Renal cortical epithelial cell (primary cell): ENCODE measurements at regions not wholly inside any gene's neighbourhood (a gene's known extent, or its start where the extent isn't known, plus 50 kb on each side); places are given as distances from the start of the nearest gene placed in this dataset.

Experiments
- DNase-seq: peaks from one replicate; pipeline ENCODE4 v3.0.0-alpha.2; 2011; ENCODE audit warnings: low read depth

DNA sequence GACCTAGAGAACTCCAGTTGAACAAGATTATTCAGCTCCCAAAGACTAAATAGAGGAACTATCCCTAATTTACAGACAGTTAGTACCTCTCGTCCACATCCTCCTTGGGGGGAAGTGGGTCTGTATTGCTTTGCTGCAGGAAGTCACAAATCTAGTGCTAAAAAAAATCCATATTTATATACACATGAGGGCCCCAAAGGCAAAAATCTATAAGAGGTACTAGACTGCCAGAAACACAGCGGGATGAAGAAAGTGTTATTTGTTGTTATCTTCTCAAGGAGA is 190.1 kb downstream of the TTC8 start:
- no peak for DNase-seq

DNA sequence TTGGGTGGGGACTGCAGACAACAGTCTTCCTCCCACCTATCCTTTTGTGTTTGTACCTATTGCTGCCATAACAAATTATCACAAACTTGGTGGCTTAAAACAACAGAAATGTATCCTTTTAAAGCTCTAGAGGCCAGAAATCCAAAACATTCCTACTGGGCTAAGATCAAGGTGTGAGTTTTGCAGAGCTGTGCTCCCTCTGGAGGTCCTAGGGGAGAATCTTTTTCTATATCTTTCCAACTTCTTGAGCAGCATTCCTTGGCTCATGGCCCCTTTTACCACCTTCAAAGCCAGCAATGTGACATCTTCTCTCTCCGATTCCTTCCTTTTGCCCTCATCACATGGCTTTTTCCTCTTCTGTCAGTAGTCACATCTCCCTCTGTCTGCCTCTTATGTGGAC is 190.6 kb downstream of the TTC8 start:
- no peak for DNase-seq

DNA sequence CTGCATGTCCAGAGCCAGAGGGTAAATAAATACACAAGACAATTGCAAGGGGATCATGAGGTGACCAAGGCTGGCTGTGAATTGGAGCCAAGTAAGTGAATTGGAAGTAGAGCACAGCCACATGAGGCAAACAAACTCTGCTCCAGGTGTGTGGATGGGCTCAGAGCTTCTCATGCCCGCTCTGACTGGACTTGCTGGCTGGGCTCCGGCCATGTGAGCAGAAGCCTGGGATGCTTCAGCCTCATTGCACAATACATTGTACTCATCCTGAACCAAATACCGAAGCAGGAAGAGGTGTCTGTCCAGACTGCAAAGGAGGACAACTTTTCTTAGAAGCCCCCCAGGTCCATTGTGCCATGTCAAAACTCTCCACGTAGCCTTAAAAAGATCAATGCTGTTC is 193.0 kb downstream of the TTC8 start:
- DNase-seq: peak; percentile 22

DNA sequence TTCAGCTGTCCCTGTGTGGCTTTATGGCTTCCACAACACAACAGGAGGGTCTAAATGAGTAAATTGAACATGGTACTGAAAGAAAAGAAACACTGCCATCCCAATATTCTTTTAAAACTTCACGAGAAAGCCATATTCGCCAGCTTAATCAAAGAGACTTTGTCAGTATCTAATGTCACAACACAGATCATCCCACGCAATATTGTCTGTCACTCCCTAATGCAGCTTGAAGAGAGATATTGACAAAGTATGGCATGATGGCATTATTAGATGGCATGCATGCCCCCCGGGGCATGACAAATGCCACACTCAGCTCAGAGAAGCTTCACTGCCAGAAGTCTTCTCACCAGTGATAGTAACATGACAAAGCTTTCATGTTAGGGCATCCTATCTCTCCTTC is 197.8 kb downstream of the TTC8 start:
- no peak for DNase-seq

DNA sequence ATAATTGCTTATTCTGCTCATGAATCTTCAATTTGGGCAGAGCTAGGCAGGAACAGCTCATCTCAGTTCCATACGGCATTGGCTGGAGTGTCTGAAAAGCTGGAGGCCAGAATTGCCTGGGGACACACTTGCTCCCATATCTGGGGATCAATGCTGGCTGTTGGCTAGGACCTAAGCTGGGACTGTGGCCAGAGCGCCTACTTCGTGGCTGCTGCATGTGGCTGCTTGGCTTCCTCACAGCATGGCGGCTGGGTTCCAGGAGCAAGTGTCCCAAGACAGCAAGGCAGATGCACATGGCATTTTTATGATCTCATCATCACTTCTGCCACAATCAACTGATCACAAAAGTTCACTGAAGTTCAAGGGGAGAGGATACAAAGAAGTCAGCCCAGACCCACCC is 200.2 kb downstream of the TTC8 start:
- DNase-seq: no peak

DNA sequence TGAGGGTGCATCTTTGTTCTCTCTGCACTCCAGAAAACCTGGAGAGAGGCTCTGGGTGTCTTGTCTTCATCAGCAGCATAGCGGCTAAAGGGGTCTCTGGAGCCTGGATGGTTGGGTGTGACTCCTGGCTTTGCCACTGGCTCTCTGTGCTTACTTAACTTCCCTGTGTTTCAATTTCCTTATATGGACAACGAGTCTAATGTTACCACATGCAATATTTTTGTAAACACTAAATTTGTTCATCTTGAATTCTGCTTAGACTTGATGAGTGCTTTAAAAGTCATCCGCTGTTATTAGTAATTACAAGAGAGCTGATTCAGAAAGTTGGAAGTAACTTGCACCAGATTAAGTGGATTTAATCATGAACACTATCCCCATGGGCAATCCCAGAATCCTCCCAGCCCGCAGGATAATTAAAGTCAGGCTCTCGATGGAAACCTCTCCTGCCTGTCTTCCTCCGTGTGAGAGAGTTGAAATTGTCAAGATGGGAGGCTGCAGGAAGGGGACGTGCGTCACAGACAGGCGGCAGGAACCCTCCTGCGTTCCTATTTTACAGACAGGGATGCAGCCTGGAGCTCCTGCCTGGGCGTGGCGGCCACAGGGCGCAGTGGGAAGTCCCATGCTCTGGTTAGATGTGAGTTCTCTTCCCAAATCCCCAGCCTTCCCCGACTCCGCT is 201.2 kb downstream of the TTC8 start:
- DNase-seq: no peak

DNA sequence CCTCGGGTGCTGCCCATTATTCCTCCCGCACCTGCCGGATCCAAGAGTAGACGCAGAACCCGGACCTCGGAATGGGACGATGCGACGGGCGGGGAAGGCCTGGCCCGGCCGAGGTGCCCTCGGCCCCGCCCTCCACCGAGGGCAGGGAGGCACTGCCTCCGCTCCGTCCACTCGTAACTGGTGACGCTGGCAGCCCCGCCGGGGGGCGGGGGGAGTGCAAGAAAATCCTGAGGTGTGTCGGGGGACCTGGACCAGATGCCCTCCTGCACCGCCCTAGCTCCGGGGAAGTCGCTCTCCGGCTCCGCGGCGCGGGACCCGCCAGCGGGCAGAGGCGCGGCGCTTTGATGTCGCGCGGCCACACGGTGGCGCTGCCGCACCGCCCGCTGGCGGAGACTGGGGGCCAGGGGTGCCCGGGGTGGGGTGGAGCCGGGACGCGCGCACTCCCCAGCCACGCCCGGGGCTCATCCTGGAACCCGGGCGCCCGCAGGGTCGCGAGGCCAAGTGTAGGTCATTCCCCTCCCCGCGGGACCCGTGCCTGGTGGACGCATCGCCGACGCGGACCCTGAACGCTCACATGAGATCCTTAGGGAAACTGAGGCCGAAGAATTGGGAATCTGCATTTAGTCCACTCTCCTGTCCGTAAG is 202.8 kb downstream of the TTC8 start:
- DNase-seq: no peak

DNA sequence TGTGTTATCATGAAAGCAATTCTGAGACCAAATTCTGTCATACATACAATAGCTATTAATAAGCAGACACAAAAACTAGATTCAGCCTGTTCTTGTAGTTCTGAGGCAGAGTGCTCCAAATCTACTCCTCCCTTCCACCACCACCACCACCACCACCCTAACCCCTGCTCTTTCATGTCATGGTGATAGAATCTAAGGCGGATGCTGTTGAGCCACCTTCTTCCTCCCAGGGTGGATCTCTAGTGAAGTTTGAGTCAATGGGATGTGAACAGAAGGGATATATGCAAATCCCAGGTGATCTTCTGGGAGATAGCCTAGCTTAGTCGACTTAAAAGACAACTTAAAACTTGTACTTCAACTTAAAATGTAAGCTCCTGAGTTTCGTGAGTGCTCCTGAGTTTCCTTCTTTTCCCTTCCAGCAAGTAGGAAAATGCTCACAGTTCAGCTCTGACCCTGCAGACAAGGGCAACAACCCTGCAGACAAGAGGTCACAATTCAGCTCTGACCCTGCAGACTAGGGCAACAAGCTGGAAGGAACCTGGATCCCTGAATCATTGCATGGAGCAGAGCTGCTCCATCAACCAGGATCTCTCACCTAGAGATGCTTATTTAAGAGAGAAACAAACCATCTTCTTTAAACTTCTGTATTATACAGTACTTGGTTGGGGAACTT is 204.1 kb downstream of the TTC8 start:
- DNase-seq: no peak

DNA sequence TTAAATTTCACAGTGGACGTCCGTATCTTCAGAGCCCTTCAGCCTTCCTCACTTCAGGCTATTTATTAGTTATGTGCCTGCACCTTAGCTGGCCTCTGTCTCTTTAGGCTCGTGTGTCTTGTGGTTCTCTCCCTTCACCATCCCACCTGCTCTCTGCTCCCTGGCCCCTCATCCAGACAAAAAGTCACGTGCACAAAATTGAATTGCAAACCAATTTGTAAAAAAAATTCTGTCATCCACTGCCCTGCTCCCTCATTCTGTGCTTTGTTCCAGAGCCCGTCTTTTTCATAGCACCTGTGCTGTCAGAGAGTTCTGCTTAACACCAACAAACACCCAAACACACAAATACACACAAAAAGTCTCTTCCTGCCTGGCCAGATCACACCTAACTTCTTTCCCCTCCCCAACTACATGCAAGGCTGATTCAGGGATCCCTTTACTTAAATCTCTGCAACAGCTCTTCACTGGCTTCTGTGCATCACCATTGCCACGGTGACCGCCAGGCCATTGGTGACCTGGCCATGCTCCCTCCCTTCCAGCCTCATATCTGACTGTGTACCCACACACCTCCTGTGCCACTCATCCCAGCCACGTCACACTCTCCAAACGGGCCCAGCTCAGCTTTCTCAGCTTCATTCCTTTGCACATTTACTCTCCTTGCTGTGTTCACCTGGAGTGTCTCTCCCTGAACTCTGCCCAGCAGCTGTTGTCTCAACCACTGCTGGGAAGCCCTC is 205.7 kb downstream of the TTC8 start:
- no peak for DNase-seq

DNA sequence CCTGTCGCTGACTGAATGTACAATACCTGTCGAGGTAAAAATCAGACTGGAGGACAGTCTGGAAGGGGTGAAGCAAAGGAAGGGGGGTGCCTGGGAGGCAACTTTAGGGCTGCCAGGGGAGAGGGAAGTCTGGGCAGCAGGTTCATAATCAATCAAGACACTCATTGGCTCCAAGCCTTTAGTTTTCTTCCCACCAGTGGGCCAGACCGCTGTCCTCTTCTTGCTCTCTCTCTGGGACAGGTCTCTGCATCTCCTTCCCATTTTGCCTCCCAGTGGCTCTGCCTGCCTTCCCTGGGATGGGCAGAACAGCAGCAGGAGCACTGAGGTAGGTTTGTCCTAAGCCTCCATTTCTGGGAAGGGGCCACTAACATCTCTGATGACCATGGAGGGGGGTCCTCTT is 206.5 kb downstream of the TTC8 start:
- DNase-seq: no peak

DNA sequence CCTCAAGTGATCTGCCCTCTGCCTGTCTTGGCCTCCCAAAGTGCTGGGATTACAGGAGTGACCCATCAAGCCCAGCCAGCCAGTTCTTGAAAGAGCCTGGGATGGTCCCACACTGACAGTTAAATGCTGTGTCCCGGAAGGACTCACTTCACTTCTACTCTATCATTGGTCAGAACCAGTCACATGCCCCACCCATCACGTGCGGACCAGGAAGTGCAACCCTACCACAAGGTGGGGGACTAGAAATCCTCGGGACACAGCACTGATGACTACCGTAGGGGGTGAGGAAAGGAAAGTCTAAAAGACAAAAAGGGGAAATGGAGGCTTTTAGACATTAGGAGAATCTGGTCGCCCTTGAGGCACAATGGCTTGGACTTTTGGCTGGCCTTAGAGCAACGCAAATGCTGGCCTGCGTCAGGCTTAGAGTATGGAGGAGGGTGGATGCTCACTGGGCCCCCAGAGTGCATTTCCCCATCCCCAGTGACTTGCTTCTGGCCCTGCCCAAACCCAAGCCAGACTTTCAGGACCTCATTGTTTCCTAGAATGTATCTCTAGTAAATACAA is 207.7 kb downstream of the TTC8 start:
- DNase-seq: no peak

DNA sequence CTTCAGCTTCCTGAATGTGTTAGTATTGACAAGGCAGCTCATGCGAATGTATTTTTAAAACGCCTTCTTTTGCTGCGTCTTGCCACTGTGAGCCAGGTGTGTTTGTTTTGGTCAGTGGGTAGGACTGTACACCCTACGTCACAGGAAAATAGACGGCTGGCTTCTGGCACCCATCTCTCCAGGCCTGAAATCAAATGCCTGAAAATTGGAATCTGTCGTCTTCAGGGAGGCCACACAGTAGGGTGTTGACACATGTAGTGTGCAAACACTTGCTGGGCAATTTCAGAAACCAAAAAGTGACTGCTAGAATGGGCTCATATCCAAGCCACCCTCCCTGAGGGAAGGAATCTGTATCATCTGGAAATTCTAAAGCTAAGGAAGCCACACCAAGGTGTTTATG is 209.3 kb downstream of the TTC8 start:
- no peak for DNase-seq

DNA sequence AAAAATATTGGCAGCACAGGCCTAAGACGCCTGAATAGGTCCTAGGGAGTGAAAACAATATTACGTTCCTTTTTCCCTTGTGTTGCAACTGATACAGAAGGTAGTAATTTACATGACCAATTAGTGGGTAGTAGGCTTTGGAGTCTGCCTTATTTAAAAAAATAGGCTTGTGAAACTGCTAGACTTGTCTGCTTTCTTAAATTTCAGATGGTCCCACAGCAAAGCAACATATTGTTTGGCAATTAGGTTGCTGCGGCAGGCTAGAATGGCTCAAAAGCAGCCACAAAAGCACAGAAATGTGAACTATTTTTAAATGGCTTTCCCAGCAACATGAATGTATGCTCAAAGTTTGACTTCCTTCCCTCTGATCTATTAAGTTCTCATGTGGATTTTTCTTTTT is 211.9 kb downstream of the TTC8 start:
- no peak for DNase-seq

DNA sequence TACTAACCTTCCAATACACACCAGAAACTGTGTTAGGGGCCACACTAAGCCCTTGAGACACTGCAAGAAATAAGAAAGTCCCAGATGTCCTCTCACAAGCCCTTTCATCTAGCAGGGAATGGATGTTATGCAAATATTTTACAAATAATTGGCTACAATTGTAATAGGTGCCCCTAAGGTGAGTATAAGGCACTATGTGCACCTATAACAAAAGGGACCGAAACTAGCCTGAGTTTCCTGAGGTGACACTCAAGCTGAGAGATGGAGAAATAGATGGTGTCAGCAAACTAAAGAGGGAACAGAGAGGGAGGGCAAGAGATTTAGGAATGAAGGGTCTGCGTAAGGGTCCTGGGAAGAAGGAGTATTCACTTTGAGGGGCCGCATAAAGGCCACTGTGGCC is 212.6 kb downstream of the TTC8 start:
- no peak for DNase-seq

DNA sequence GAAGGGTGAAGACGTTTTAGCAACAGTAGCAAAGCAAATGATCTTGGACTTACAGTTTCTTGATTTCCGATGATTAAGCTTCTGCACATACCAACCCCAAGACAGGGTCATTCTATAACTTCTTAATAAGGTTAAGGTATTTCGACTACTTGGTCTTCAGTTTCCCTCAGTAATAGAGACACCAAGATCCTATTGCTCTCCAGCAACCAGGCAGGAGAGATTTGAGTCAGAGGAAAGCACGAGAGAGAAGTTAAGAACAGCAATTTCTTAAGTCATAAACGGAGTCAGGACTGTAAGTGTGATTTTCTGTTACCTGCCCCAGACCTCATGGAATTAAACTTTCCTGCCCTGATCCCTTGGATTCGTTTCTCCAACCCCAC is 215.6 kb downstream of the TTC8 start:
- DNase-seq: peak; percentile 15

DNA sequence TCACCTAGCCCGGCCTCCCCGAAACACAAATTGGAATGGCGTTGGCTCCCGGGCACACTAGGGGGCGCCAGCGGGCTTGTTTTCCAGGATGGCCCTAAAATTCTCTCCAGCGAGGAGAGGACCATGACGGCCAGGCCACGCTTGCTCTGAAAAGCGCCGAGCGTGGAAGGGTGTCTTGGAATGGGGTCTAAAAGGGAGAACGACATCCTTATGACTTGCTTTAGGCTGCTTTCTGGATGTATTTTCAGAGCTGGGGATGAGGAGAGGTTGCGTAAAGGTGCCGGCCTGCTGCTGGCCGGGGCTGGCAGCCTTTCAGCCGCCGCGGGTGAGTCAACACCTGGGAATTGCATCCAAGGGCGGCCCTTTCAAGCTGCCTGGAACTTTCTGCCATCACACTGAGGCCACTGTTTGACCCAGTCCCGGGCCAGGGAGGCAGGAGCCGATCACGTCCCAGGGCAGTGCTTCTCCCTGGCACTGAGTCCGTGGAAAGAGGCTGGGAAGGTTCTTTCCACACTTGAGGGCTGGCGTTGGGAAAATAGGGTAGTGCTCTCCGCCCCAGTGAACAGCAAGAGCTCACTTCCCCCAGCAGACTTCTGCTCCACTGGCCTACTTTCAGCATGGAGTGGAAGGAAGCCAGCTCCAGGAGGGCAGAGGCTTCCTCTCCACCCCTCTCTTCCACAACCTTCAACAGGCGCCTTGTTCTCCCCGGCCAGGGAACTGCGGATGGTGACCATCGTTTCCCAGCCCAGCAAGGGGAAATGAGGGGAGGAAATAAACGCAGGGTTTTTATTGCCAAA is 216.2 kb downstream of the TTC8 start:
- DNase-seq: peak; percentile 94

DNA sequence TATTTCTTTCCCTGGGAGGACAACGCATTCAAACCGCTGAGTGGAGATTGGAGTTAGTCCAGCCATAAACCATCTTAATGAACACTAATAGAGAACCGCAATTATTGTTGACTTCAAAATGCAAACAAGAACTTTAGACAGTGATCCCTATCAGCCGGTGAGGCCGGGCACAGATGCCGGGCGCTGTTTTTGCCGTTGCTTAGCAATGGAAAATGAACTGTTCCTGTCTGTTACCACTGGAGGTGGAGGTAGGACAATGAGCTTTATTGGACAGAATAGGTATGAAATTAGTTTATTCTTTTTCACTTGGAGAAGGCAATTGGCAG is 216.8 kb downstream of the TTC8 start:
- DNase-seq: peak; percentile 89

DNA sequence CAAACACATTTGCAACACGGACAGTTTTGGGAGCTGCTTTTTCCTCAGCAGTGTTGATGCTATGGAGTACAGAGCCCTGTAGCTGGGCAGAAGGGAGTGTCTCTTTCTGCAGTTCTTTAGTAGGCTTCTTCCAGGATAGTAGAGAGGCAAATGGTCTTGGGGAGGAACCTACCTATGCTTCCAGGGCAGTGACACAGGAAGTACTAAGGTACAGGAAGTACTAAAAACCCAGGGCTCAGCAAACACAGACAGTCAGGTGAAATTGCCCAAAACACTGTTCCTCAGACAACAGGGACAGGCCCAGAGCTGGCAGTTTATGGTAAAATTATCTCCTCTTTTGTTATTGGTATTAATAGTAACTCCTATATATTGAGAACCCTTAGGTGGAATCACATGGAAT is 217.6 kb downstream of the TTC8 start:
- DNase-seq: no peak

DNA sequence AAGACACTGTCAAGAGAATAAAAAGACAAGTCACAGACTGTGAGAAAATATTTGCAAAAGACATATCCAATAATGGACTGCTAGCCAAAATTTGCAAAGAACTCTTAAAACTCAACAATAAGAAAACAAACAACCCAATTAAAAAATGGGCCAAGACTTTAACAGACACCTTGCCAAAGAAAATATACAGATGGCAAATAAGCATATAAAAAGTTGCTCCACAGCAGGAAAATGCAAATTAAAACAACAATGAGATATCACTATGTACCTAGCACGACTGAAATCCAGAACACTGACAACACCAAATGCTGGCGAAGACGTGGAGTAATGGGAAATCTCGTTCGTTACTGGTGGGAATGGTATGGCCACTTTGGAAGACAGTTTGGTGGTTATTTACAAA is 228.9 kb downstream of the TTC8 start:
- no peak for DNase-seq

DNA sequence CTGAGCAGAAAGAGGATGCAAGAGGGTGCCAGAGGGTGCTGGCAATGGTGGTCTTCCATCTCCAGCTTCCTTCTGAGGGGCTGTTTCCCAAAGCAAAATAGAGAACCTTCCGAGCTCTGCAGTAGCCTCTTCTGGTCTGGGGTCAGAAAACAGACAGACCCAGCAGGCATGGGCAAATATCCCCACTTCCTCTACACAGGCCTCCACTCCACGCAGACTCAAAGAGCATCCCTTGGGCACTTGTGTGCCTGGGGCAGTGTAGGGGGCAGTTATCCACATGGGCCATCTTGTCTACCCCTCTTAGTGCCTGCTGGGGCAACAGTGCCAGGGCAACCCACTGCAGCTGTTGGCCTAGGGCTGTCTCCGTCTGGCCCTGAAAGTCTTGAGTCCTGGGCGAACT is 231.9 kb downstream of the TTC8 start:
- no peak for DNase-seq

DNA sequence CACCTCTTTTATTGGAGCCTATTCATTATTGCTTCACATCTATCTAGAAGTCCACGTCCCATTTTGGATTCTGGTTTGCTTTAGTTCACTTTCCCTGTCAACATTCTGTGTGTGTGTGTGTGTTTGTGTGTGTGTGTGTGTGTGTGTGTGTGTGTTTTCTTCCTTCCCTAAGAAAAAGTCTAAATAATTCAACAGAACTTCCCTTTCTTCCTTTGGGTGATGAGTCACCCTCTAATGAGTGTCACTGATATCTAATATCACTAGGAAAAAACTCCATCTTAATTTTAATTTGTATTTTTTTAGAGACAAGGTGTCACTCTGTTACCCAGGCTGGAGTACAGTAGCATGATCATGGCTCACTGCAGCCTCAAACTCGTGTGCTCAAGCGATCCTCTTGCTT is 234.2 kb downstream of the TTC8 start:
- no peak for DNase-seq

DNA sequence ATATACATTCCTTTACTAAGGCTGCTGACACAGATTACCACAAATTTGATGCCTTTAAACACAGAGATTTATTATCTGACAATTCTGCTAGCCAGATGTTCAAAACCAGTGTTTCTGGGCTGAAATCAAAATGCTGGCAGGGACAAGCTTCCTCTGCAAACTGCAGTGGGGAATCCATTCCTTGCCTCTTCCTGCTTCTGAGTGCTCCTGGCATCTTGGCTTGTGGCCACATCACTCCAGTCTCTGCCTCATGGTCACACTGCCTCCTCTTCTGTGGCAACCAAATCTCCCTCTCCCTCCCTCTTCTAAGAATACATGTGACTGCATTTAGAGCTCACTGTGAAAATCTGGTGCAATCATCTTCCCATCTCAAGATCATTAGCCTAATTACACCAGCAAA is 235.7 kb downstream of the TTC8 start:
- no peak for DNase-seq
